ENCODE measurements at regions not wholly inside any gene's neighbourhood (a gene's known extent, or its start where the extent isn't known, plus 50 kb on each side); places are given as distances from the start of the nearest gene placed in this dataset.

DNA sequence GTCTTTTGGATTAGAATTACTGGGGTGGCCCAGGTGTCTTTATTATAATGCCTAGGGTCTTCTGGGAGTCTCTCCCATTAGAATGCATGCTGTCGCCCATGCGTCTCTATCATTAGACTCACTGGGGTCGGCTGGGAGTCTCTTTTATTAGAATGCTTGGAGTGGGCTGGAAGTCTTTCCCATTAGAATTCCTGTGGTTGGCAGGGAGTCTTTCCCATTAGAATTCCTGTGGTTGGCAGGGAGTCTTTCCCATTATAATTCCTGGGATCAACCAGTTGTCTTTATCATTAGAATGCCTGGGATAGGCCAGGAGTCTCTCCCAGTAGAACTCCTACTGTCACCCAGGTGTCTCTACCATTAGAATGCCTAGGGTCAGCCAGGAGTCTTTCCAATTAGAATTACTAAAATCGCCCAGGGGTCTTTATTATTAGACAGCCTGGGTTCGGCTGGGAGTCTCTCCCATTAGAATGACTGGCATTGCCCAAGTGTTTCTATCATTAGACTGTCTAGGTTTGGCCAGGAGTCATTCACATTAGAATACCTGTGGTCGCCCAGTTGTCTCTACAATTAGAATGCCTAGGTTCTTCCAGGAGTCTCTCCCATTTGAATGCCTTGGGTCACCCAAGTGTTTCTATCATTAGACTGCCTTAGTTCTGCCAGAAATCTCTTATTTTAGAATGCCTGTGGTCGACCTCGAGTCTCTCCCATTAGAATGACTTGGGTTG, 1558.5 kb downstream of the UQCRFS1 start:
- no peak for TF ChIP-seq POLR2A (IDR thresholded peaks at IDR 0.05)
- TF ChIP-seq, protein P1, sequence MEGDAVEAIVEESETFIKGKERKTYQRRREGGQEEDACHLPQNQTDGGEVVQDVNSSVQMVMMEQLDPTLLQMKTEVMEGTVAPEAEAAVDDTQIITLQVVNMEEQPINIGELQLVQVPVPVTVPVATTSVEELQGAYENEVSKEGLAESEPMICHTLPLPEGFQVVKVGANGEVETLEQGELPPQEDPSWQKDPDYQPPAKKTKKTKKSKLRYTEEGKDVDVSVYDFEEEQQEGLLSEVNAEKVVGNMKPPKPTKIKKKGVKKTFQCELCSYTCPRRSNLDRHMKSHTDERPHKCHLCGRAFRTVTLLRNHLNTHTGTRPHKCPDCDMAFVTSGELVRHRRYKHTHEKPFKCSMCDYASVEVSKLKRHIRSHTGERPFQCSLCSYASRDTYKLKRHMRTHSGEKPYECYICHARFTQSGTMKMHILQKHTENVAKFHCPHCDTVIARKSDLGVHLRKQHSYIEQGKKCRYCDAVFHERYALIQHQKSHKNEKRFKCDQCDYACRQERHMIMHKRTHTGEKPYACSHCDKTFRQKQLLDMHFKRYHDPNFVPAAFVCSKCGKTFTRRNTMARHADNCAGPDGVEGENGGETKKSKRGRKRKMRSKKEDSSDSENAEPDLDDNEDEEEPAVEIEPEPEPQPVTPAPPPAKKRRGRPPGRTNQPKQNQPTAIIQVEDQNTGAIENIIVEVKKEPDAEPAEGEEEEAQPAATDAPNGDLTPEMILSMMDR (IDR thresholded peaks at IDR 0.05 in 4 of 5, conservative IDR thresholded peaks at IDR 0.05 in 1 of 5) = no peak

Measured in gastrocnemius medialis (tissue), 4 donors.